Esophagus squamous epithelium (tissue), 4 donors: ENCODE measurements at regions not wholly inside any gene's neighbourhood (a gene's known extent, or its start where the extent isn't known, plus 50 kb on each side); places are given as distances from the start of the nearest gene placed in this dataset.

ENCODE experiments used
- CTCF ChIP-seq, 6 experiments: fragments of 450-650 bp in 4 of 6; fragments of 200-600 bp in 2 of 6; sonication (generic) in 2 of 6; IDR thresholded peaks; one replicate each; pipeline ENCODE4 v1.5.1; 2016 to 2019; ENCODE audit warnings: antibody characterized with exemption in 6 of 6, mild to moderate bottlenecking in 4 of 6, moderate library complexity in 4 of 6
- POLR2A ChIP-seq, 4 donors: fragments of 450-650 bp; IDR thresholded peaks; one replicate each; pipeline ENCODE4 v1.6.1; 2017; ENCODE audit warnings: antibody characterized with exemption in 4 of 4, mild to moderate bottlenecking in 4 of 4, moderate library complexity in 3 of 4

- peak in 2 of 6 experiments; percentile 22 to 46 for TF ChIP-seq CTCF (IDR thresholded peaks at IDR 0.05)
- no peak for TF ChIP-seq POLR2A (IDR thresholded peaks at IDR 0.05)
These were observed 91.6 kb downstream of the DHRS2 start for GRCh38 chr14:23727566-23728335.
